ENCODE measurements at regions not wholly inside any gene's neighbourhood (a gene's known extent, or its start where the extent isn't known, plus 50 kb on each side); places are given as distances from the start of the nearest gene placed in this dataset.

DNA sequence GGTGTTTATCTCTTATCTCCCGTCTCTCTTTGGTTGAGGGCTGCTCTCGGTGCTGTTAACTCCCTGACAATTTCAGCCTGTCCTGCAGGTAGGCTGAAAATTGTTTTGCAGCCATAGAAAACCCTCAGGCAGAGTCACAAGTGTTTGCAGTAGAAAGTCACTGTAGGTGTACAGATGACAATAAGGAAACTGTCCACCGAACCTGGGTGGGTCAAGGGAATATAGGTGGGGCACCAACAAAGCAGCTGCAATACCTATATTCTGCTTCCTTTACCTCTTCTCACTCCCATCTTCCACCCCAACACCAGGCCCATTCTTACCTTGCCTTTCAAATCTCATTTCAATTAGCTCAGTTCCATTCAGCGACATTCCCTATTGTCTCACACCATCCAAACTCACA lies 381.8 kb downstream of the PPP1R2C start:
- TF ChIP-seq, protein P1, sequence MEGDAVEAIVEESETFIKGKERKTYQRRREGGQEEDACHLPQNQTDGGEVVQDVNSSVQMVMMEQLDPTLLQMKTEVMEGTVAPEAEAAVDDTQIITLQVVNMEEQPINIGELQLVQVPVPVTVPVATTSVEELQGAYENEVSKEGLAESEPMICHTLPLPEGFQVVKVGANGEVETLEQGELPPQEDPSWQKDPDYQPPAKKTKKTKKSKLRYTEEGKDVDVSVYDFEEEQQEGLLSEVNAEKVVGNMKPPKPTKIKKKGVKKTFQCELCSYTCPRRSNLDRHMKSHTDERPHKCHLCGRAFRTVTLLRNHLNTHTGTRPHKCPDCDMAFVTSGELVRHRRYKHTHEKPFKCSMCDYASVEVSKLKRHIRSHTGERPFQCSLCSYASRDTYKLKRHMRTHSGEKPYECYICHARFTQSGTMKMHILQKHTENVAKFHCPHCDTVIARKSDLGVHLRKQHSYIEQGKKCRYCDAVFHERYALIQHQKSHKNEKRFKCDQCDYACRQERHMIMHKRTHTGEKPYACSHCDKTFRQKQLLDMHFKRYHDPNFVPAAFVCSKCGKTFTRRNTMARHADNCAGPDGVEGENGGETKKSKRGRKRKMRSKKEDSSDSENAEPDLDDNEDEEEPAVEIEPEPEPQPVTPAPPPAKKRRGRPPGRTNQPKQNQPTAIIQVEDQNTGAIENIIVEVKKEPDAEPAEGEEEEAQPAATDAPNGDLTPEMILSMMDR (IDR thresholded peaks at IDR 0.05), result no peak
- TF ChIP-seq EZH2 (IDR thresholded peaks at IDR 0.05) (no peak), EZH2phosphoT487 (IDR thresholded peaks at IDR 0.05) (no peak)
